Stimulated activated CD4-positive, alpha-beta T cell treated with anti-CD3 and anti-CD28 coated beads, Interleukin-2, amount 100 ng/mL, for 4 hours (primary cell): ENCODE measurements at regions not wholly inside any gene's neighbourhood (a gene's known extent, or its start where the extent isn't known, plus 50 kb on each side); places are given as distances from the start of the nearest gene placed in this dataset.

ENCODE experiments used
- DNase-seq: peaks from one replicate; pipeline ENCODE4 v3.0.0-alpha.2; 2020; ENCODE audit warnings: low read depth

DNA sequence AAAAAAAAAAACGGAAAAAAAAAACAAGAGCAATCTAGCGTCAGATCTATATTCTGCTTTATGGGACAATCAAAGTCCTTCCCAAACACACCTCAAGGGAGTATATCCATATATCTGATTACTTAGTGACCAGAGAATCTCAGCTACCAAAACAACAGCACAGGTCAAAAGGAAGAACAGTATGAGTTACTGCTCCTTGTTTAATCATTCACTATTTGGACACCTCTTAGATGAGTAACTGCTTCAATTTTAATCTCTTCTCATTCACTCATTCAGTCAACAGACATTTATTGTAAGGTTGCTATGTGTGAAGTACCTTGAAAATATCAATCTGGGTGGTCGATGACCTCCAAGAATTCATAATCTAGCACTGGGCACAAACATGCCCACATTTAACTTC, 193.2 kb downstream of the IRS2 start:
- DNase-seq, result no peak

DNA sequence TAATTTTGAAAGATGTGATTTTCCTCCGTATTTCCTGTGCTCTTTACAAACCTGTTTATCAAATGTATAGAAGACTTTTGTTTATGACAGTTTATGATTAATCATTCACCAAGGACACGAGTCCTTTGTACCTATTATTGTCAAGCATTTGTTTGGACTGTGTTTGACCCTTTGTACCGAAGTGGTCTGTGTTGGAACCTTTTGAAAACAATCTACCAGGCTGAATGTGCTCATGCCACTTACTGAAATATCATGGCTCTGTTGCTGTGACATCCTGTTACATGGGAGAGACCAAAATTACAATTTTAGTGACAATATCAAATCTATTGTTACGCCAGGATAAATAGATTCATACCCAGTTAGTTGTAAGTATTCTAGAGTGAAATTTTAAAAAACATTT, 193.6 kb downstream of the IRS2 start:
- no peak for DNase-seq

- no peak for DNase-seq
Observed at GRCh38 chr13:109587689-109588088, 198.7 kb downstream of the IRS2 start.

- DNase-seq, result no peak
Observed at GRCh38 chr13:109586509-109587346, 199.7 kb downstream of the IRS2 start.

GRCh38 chr13:109584844-109585361, 201.5 kb downstream of the IRS2 start:
- no peak for DNase-seq

DNA sequence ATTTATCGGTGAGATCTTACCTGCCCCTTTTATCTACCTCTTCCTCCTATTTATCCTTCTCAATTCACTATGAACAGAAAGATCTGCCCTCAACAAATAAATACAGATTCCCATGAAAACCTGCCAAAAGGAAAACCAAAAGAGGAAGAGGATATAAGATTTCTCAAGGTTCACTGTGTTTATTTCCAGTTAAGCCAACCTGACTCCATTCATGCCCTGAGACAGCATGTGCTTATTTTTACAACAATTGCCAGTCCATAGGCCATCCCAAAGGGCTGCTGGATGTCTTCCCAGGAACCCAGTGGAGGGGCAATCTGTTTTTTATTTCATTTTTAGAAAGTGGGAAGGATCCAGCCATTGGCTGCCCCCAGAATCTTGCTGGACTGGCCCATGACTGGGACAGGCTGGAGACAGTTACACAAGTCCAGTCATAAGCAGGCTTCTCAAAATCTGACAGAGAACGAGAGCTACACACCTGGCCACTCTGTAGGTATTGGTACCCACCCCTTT, 209.1 kb downstream of the IRS2 start:
- DNase-seq, result no peak

DNA sequence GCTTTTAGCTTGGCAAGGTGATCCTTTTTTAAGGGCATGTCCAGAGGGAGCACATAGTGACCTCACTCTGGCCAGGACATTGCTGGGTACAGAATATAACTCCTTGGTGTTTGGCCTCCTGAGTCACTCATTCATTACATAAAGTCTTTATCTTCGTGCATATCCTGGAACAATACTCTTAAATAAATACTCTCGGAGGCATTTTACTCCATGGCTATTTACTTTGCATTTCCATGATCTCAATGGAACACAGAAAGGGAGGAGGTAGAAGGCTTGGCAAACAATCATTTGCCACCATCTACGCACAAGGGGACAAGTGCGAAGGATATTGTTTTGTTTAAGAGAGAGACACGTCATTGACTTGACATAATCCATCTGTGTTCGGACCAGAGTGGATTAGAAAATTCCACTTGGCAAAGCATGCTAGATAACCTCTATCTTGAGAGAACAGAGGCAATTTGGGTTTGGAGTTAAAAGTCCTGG, 210.0 kb downstream of the IRS2 start:
- DNase-seq, result no peak

DNA sequence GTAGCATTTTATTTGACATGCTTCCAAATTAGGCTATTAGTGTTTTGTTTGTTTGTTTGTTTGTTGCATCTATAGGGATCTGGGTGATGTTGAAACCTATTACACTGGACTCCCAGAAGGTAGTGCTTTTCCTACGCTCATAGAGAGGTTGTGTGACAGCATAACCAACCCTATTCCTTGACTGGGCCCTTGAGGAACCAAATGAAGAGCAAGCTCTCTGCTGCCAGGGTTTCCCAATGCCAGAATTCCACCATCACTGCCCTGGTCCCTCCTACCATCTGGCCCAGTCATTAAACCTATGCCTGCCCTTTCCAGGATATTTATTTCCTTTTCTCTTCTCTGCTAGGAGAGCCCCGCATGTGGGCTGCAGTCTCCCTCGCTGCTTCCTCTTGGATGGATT, 210.6 kb downstream of the IRS2 start:
- no peak for DNase-seq

DNA sequence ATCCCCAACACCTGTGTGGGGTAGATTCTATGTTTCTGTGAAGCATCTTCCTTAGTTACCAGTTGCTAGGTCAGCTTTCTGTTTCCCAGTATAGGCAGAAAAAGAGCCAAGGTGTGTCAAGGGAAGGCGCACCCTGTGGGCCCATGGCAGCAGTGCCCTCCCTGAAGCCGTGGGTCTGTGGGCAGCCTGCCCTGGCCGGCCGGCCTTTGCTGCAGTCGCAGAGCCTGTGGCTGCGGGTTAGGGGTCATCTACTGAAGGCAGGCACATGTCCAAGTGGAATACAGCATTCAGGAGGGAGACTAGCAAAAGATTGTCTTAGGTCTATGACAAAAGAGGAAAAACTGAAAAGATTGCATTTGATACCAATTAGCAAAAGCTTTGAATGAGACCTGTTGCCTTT, 214.0 kb downstream of the IRS2 start:
- no peak for DNase-seq

DNA sequence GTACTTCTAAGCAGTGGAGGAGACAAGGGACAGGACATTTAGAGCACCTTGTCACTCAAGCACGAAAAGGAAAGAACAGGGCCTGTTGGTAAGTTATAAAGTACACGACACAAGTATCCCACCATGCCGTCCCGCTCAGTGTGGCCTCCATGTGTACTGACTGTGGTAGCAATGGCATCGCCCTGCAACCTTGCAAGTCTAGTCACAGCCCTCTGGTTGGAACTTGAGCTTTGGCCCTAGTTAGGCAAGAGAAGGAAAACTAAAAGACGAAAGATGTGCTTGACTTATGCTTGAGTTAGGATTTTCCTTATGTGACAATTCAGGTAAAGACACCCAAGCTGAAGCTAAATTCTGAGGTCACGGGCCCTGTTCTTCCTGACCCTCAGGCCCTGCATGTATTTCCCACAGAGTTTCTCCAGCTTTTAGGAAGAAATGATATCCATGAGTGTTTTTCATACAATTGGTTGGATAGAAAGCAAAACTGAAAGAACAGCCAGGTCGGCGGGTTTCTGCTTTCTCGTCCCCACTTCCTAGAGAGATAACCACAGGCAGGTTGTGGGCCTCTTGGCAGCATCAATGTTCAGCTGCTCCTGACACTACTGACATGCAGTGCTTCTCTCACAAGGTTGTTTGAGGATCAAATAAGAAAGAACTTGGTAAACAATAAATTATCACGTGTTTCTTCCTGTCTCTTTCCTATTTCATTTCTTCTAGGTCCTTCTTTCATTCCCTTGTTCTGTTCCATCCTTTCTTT, 216.2 kb downstream of the IRS2 start:
- peak; percentile 2 for DNase-seq

DNA sequence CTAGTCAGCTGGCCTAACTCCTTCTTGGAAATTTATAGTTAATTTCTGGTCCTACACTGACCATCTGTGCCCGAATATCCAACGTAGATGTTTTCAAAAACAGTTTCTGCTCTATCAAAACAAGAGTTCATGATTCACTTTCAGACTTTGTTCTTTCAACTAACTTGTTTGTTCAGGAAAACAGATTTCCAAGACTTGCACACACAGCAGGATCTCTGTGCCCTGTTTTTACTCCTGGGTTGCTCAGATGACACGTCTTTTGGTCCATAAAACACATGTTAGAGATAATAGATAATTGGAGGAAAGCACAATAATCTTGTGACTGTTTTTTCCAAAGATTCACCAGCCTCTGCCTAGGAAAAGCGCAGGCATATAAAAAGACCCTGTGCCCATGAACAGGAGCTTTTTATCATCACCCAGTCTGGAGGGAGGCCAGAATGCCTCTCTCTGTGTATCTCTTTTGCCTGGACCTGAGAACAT, 218.0 kb downstream of the IRS2 start:
- no peak for DNase-seq

GRCh38 chr13:109567315-109567714, 219.1 kb downstream of the IRS2 start:
- DNase-seq, result no peak

DNA sequence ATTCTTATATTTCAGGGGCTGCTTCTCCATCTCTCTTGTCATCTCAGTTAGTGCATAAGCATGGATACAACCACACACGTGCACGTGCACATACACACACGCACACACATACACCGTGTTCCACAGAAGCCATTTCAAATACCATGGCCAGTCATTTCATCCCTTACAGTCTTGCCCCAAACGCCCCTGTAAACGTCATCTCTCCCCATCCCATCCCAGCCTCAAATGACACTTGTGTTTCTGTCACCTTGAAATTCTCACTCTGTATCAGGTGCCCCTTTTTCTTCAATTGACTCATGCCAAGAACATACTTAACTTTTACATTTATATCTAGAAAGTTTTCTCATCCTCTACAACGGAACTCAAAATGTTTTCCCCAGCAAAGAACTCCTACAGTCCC, 220.5 kb downstream of the IRS2 start:
- DNase-seq, result no peak

GRCh38 chr13:109548374-109548773, 238.0 kb downstream of the IRS2 start:
- no peak for DNase-seq

GRCh38 chr13:109547942-109548341, 238.4 kb downstream of the IRS2 start:
- no peak for DNase-seq

DNA sequence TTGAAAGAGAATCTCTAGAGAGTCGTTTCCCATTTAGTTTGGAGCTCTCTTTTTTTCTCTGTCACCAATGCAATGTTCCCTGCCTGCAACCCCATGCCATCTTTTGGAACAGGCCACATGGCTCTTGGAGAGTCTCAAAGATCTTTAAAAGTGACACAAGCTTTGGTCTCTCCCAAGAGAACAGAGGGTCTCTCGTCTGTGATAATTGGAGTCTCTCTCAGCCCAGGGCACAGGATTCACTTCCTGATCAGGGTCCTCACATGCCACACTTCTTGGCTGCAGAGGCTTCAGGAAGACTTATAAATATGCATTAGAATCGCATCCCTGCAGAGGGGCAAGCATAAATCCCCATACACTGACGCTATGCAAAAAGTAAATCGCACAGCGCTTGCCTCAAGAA, 240.5 kb downstream of the IRS2 start:
- no peak for DNase-seq

- no peak for DNase-seq
Observed at GRCh38 chr13:109541081-109541480, 245.3 kb downstream of the IRS2 start.

GRCh38 chr13:109537584-109537983, 248.8 kb downstream of the IRS2 start:
- no peak for DNase-seq

GRCh38 chr13:109533350-109533749, 253.0 kb downstream of the IRS2 start:
- no peak for DNase-seq

GRCh38 chr13:109529964-109530363, 256.4 kb downstream of the IRS2 start:
- DNase-seq, result no peak

- no peak for DNase-seq
Observed at GRCh38 chr13:109521719-109522118, 264.7 kb downstream of the IRS2 start.

DNA sequence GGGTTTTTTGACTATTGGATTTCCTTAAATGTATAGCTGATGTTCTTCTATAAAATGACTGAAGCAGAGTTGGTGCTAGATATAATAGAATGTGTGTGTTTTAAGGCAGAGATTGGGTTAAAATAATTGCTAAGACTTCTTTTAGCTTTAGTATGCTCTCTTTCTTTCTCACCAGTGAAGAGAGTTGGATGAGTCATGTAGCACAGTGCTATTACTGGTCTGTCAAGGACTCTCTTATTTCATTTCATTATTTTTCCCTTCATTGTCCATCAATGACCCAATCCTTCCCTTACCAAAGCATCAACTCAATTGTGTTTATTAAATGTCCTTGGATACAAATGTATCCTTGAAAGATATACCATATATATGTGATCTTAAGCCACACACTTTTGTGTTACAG, 268.9 kb downstream of the IRS2 start:
- DNase-seq, result no peak

DNA sequence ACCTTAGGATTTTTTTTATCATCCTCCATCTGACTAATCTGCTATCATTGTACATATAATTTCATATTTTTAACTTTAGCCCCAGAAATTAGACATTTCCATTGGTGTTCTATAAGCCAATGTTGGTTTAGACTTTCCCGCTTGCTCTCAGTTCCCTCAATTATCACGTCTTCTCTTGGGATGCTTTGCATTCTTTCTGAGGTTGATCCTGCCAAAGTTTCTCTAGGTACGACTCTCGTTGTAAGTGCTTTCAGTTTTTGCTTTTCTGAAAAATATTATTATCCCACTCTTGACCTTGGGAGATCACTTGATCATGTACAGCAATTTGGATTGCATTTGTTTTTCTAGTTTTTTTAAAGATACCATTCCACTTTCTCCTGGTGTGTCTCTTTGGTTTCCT, 270.2 kb downstream of the IRS2 start:
- DNase-seq, result no peak
